ENCODE measurements at regions not wholly inside any gene's neighbourhood (a gene's known extent, or its start where the extent isn't known, plus 50 kb on each side); places are given as distances from the start of the nearest gene placed in this dataset.
"Not testable (repeated sequence)": the region's sequence is repeated elsewhere in the genome, so short reads cannot be mapped to it uniquely, and the experiment has no call there.

- not testable (repeated sequence) for H3K9ac ChIP-seq (ENCODE audit: low read depth in 1 of 2, low read length in 2 of 2); H3K27me3 ChIP-seq (ENCODE audit: control insufficient read depth in 2 of 2, insufficient read depth in 2 of 2, low read length in 2 of 2); H3K27ac ChIP-seq (ENCODE audit: low read depth in 2 of 2, low read length in 2 of 2); H3K4me1 ChIP-seq (ENCODE audit: control insufficient read depth in 2 of 2, insufficient read depth in 2 of 2, low read length in 2 of 2); H3K36me3 ChIP-seq (ENCODE audit: control insufficient read depth in 2 of 2, insufficient read depth in 2 of 2, low read length in 2 of 2); H3K4me3 ChIP-seq (ENCODE audit: low read length in 2 of 2); H3K9me3 ChIP-seq (ENCODE audit: control insufficient read depth in 2 of 2, low read length in 2 of 2)
Observed at GRCh38 chr7:65776677-65777076, 96.2 kb upstream of the VKORC1L1 start.

- not testable (repeated sequence) for H3K36me3 ChIP-seq (ENCODE audit: control insufficient read depth in 2 of 2, insufficient read depth in 2 of 2, low read length in 2 of 2); H3K9me3 ChIP-seq (ENCODE audit: control insufficient read depth in 2 of 2, low read length in 2 of 2); H3K4me3 ChIP-seq (ENCODE audit: low read length in 2 of 2); H3K27me3 ChIP-seq (ENCODE audit: control insufficient read depth in 2 of 2, insufficient read depth in 2 of 2, low read length in 2 of 2); H3K9ac ChIP-seq (ENCODE audit: low read depth in 1 of 2, low read length in 2 of 2); H3K27ac ChIP-seq (ENCODE audit: low read depth in 2 of 2, low read length in 2 of 2); H3K4me1 ChIP-seq (ENCODE audit: control insufficient read depth in 2 of 2, insufficient read depth in 2 of 2, low read length in 2 of 2)
Observed at GRCh38 chr7:65789943-65790342, 82.9 kb upstream of the VKORC1L1 start.

- H3K9ac ChIP-seq (ENCODE audit: low read depth in 1 of 2, low read length in 2 of 2); H3K27me3 ChIP-seq (ENCODE audit: control insufficient read depth in 2 of 2, insufficient read depth in 2 of 2, low read length in 2 of 2); H3K4me1 ChIP-seq (ENCODE audit: control insufficient read depth in 2 of 2, insufficient read depth in 2 of 2, low read length in 2 of 2); H3K9me3 ChIP-seq (ENCODE audit: control insufficient read depth in 2 of 2, low read length in 2 of 2); H3K27ac ChIP-seq (ENCODE audit: low read depth in 2 of 2, low read length in 2 of 2); H3K4me3 ChIP-seq (ENCODE audit: low read length in 2 of 2); H3K36me3 ChIP-seq (ENCODE audit: control insufficient read depth in 2 of 2, insufficient read depth in 2 of 2, low read length in 2 of 2): not testable (repeated sequence)
Observed at GRCh38 chr7:65791788-65792187, 81.1 kb upstream of the VKORC1L1 start.

GRCh38 chr7:65792726-65793125, 80.1 kb upstream of the VKORC1L1 start:
- H3K9me3 ChIP-seq (ENCODE audit: control insufficient read depth in 2 of 2, low read length in 2 of 2); H3K27ac ChIP-seq (ENCODE audit: low read depth in 2 of 2, low read length in 2 of 2); H3K4me3 ChIP-seq (ENCODE audit: low read length in 2 of 2); H3K27me3 ChIP-seq (ENCODE audit: control insufficient read depth in 2 of 2, insufficient read depth in 2 of 2, low read length in 2 of 2); H3K36me3 ChIP-seq (ENCODE audit: control insufficient read depth in 2 of 2, insufficient read depth in 2 of 2, low read length in 2 of 2); H3K4me1 ChIP-seq (ENCODE audit: control insufficient read depth in 2 of 2, insufficient read depth in 2 of 2, low read length in 2 of 2); H3K9ac ChIP-seq (ENCODE audit: low read depth in 1 of 2, low read length in 2 of 2): not testable (repeated sequence)

GRCh38 chr7:65794671-65795391, 78.0 kb upstream of the VKORC1L1 start:
- not testable (repeated sequence) for H3K27ac ChIP-seq (ENCODE audit: low read depth in 2 of 2, low read length in 2 of 2); H3K9ac ChIP-seq (ENCODE audit: low read depth in 1 of 2, low read length in 2 of 2)

GRCh38 chr7:65795392-65795716, 77.5 kb upstream of the VKORC1L1 start:
- H3K27ac ChIP-seq (ENCODE audit: low read depth in 2 of 2, low read length in 2 of 2); H3K4me3 ChIP-seq (ENCODE audit: low read length in 2 of 2); H3K9me3 ChIP-seq (ENCODE audit: control insufficient read depth in 2 of 2, low read length in 2 of 2); H3K9ac ChIP-seq (ENCODE audit: low read depth in 1 of 2, low read length in 2 of 2); H3K4me1 ChIP-seq (ENCODE audit: control insufficient read depth in 2 of 2, insufficient read depth in 2 of 2, low read length in 2 of 2); H3K27me3 ChIP-seq (ENCODE audit: control insufficient read depth in 2 of 2, insufficient read depth in 2 of 2, low read length in 2 of 2); H3K36me3 ChIP-seq (ENCODE audit: control insufficient read depth in 2 of 2, insufficient read depth in 2 of 2, low read length in 2 of 2): not testable (repeated sequence)

More at GRCh38 chr7:65794671-65795391, 78.0 kb upstream of the VKORC1L1 start:
- H3K4me1 ChIP-seq (ENCODE audit: control insufficient read depth in 2 of 2, insufficient read depth in 2 of 2, low read length in 2 of 2); H3K36me3 ChIP-seq (ENCODE audit: control insufficient read depth in 2 of 2, insufficient read depth in 2 of 2, low read length in 2 of 2); H3K4me3 ChIP-seq (ENCODE audit: low read length in 2 of 2); H3K9me3 ChIP-seq (ENCODE audit: control insufficient read depth in 2 of 2, low read length in 2 of 2); H3K27me3 ChIP-seq (ENCODE audit: control insufficient read depth in 2 of 2, insufficient read depth in 2 of 2, low read length in 2 of 2): not testable (repeated sequence)

GRCh38 chr7:65796205-65796604, 76.7 kb upstream of the VKORC1L1 start:
- H3K27me3 ChIP-seq (ENCODE audit: control insufficient read depth in 2 of 2, insufficient read depth in 2 of 2, low read length in 2 of 2): no peaks in the 10 kb centered on the region
- H3K27ac ChIP-seq (ENCODE audit: low read depth in 2 of 2, low read length in 2 of 2): no peak overlapping the region
- H3K9ac ChIP-seq (ENCODE audit: low read depth in 1 of 2, low read length in 2 of 2): no peak overlapping the region
- H3K9me3 ChIP-seq (ENCODE audit: control insufficient read depth in 2 of 2, low read length in 2 of 2): no peaks in the 10 kb centered on the region
- H3K4me3 ChIP-seq (ENCODE audit: low read length in 2 of 2): no peak overlapping the region
- no peaks in the 10 kb centered on the region for H3K36me3 ChIP-seq (ENCODE audit: control insufficient read depth in 2 of 2, insufficient read depth in 2 of 2, low read length in 2 of 2)
- H3K4me1 ChIP-seq (ENCODE audit: control insufficient read depth in 2 of 2, insufficient read depth in 2 of 2, low read length in 2 of 2): no peaks in the 10 kb centered on the region

- H3K9me3 ChIP-seq (ENCODE audit: control insufficient read depth in 2 of 2, low read length in 2 of 2); H3K9ac ChIP-seq (ENCODE audit: low read depth in 1 of 2, low read length in 2 of 2); H3K36me3 ChIP-seq (ENCODE audit: control insufficient read depth in 2 of 2, insufficient read depth in 2 of 2, low read length in 2 of 2); H3K4me3 ChIP-seq (ENCODE audit: low read length in 2 of 2); H3K27me3 ChIP-seq (ENCODE audit: control insufficient read depth in 2 of 2, insufficient read depth in 2 of 2, low read length in 2 of 2); H3K27ac ChIP-seq (ENCODE audit: low read depth in 2 of 2, low read length in 2 of 2); H3K4me1 ChIP-seq (ENCODE audit: control insufficient read depth in 2 of 2, insufficient read depth in 2 of 2, low read length in 2 of 2): not testable (repeated sequence)
Observed at GRCh38 chr7:65797086-65797485, 75.8 kb upstream of the VKORC1L1 start.

GRCh38 chr7:65797566-65797965, 75.3 kb upstream of the VKORC1L1 start:
- not testable (repeated sequence) for H3K27me3 ChIP-seq (ENCODE audit: control insufficient read depth in 2 of 2, insufficient read depth in 2 of 2, low read length in 2 of 2); H3K9me3 ChIP-seq (ENCODE audit: control insufficient read depth in 2 of 2, low read length in 2 of 2); H3K36me3 ChIP-seq (ENCODE audit: control insufficient read depth in 2 of 2, insufficient read depth in 2 of 2, low read length in 2 of 2); H3K4me1 ChIP-seq (ENCODE audit: control insufficient read depth in 2 of 2, insufficient read depth in 2 of 2, low read length in 2 of 2); H3K27ac ChIP-seq (ENCODE audit: low read depth in 2 of 2, low read length in 2 of 2); H3K9ac ChIP-seq (ENCODE audit: low read depth in 1 of 2, low read length in 2 of 2); H3K4me3 ChIP-seq (ENCODE audit: low read length in 2 of 2)

GRCh38 chr7:65798111-65799075, 74.5 kb upstream of the VKORC1L1 start:
- H3K4me3 ChIP-seq (ENCODE audit: low read length in 2 of 2): no peak overlapping the region
- H3K27ac ChIP-seq (ENCODE audit: low read depth in 2 of 2, low read length in 2 of 2): peak overlapping the region in 1 of 2 donors; percentile 37
- no peak overlapping the region for H3K9ac ChIP-seq (ENCODE audit: low read depth in 1 of 2, low read length in 2 of 2)
- no peaks in the 10 kb centered on the region for H3K27me3 ChIP-seq (ENCODE audit: control insufficient read depth in 2 of 2, insufficient read depth in 2 of 2, low read length in 2 of 2)
- H3K4me1 ChIP-seq (ENCODE audit: control insufficient read depth in 2 of 2, insufficient read depth in 2 of 2, low read length in 2 of 2): no peaks in the 10 kb centered on the region
- H3K9me3 ChIP-seq (ENCODE audit: control insufficient read depth in 2 of 2, low read length in 2 of 2): no peaks in the 10 kb centered on the region
- H3K36me3 ChIP-seq (ENCODE audit: control insufficient read depth in 2 of 2, insufficient read depth in 2 of 2, low read length in 2 of 2): no peaks in the 10 kb centered on the region
